ENCODE measurements at regions not wholly inside any gene's neighbourhood (a gene's known extent, or its start where the extent isn't known, plus 50 kb on each side); places are given as distances from the start of the nearest gene placed in this dataset.
"Not testable (repeated sequence)": the region's sequence is repeated elsewhere in the genome, so short reads cannot be mapped to it uniquely, and the experiment has no call there.

DNA sequence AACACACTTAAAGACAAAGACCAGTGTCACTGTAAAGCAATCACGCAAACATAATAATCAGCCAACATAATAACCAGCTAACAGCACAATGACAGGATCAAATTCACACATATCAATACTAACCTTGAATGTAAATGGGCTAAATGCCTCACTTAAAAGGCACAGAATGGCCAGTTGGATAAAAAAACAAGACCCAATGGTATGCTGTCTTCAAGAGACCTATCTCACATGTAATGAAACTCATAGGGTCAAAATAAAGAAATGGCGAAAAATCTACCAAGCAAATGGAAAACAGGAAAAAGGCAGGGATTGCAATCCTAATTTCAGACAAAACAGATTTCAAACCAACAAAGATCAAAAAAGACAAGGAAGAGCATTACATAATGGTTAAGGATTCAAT, 78.2 kb upstream of the RAB12 start:
- H3K27ac ChIP-seq (ENCODE audit: insufficient read depth in 1 of 2, low read depth in 1 of 2, low read length in 2 of 2, poor library complexity in 1 of 2, severe bottlenecking in 2 of 2); H3K27me3 ChIP-seq (replicated peaks in 2 of 5; ENCODE audit: control insufficient read depth in 4 of 5, insufficient read depth in 5 of 5, low read length in 4 of 5); POLR2A ChIA-PET; H3K4me3 ChIP-seq (ENCODE audit: control insufficient read depth in 1 of 7, extremely low read depth in 1 of 7, insufficient read depth in 4 of 7, low read depth in 2 of 7, low read length in 6 of 7); H3K36me3 ChIP-seq (ENCODE audit: control insufficient read depth in 4 of 4, insufficient read depth in 4 of 4, low read length in 3 of 4); CTCF ChIA-PET: not testable (repeated sequence)
- Histone ChIP-seq H3K4me1 (ENCODE audit: control extremely low read depth in 1 of 4, control insufficient read depth in 4 of 4, insufficient read depth in 4 of 4, low read length in 3 of 4) (peaks cover 5 to 14% (median 6%) of the 10 kb centered on the region in 4 experiments), H3K9me3 (ENCODE audit: control extremely low read depth in 1 of 5, control insufficient read depth in 4 of 5, insufficient read depth in 2 of 5, low read depth in 1 of 5, low read length in 4 of 5) (peaks cover 4 to 36% (median 8%) of the 10 kb centered on the region in 5 experiments)
- DNase-seq = peak in 1 of 3 donors; percentile 3
- 100% methylated on average over 1 of the region's 2 CpGs for WGBS (ENCODE audit: insufficient coverage)

DNA sequence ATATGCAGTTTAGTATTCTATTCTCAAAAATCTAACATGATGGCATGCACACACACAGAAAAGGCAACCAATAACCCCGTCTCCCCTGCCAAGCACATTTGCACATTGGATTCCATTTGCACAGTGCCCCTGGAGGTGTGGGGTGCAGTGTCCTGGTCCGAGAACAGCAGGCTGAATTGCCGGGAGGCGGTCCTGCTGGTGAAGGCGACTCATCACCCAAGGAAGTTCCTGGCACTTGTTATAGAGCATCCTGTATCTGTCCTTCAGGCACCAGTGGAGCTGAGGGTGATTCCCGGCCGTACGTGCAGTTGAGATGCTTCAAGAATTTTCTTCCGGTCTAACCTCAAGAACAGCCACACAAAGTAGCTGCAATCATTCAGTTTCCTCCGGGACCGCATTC, 73.0 kb upstream of the RAB12 start:
- Histone ChIP-seq H3K27ac (ENCODE audit: insufficient read depth in 1 of 2, low read depth in 1 of 2, low read length in 2 of 2, poor library complexity in 1 of 2, severe bottlenecking in 2 of 2) (no peak overlapping the region), H3K36me3 (ENCODE audit: control insufficient read depth in 4 of 4, insufficient read depth in 4 of 4, low read length in 3 of 4) (no peaks in the 10 kb centered on the region), H3K4me3 (ENCODE audit: control insufficient read depth in 1 of 7, extremely low read depth in 1 of 7, insufficient read depth in 4 of 7, low read depth in 2 of 7, low read length in 6 of 7) (no peak overlapping the region), H3K4me1 (ENCODE audit: control extremely low read depth in 1 of 4, control insufficient read depth in 4 of 4, insufficient read depth in 4 of 4, low read length in 3 of 4) (no peaks in the 10 kb centered on the region), H3K9me3 (ENCODE audit: control extremely low read depth in 1 of 5, control insufficient read depth in 4 of 5, insufficient read depth in 2 of 5, low read depth in 1 of 5, low read length in 4 of 5) (peaks cover 0 to 14% (median 7%) of the 10 kb centered on the region in 5 experiments), H3K27me3 (replicated peaks in 2 of 5; ENCODE audit: control insufficient read depth in 4 of 5, insufficient read depth in 5 of 5, low read length in 4 of 5) (no peaks in the 10 kb centered on the region)
- POLR2A ChIA-PET = no interaction called here
- 100% methylated on average over 8 of the region's 11 CpGs for WGBS (ENCODE audit: insufficient coverage)
- DNase-seq = no peak
- CTCF ChIA-PET = no interaction called here

DNA sequence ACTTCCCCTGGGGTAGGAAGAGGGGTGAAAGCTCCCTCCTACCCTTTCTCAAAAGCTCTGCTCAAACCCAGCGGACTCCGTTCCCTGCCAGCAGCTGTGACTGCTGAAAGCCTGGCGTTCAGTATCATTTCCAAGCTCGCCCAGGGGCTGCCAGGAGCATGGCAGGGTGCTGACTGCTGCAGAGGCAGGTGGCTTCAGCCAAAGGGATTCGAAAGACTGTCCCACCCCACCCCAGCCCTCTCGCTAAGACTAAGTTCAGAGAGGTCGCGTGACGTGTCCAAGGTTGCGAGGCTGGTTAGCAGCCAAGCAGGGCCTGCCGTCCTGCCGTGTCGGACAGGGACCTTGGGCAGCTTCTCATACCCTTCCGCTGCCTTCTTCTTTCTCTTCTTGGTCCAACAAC, 72.3 kb upstream of the RAB12 start:
- H3K27me3 ChIP-seq (replicated peaks in 2 of 5; ENCODE audit: control insufficient read depth in 4 of 5, insufficient read depth in 5 of 5, low read length in 4 of 5) = no peaks in the 10 kb centered on the region
- CTCF ChIA-PET = no interaction called here
- DNase-seq = no peak
- 98% methylated on average over 12 of the region's 14 CpGs for WGBS (ENCODE audit: insufficient coverage)
- no peaks in the 10 kb centered on the region for H3K36me3 ChIP-seq (ENCODE audit: control insufficient read depth in 4 of 4, insufficient read depth in 4 of 4, low read length in 3 of 4)
- POLR2A ChIA-PET = no interaction called here
- H3K4me3 ChIP-seq (ENCODE audit: control insufficient read depth in 1 of 7, extremely low read depth in 1 of 7, insufficient read depth in 4 of 7, low read depth in 2 of 7, low read length in 6 of 7) = no peak overlapping the region
- no peak overlapping the region for H3K27ac ChIP-seq (ENCODE audit: insufficient read depth in 1 of 2, low read depth in 1 of 2, low read length in 2 of 2, poor library complexity in 1 of 2, severe bottlenecking in 2 of 2)
- peaks cover 0 to 8% (median 4%) of the 10 kb centered on the region in 5 experiments for H3K9me3 ChIP-seq (ENCODE audit: control extremely low read depth in 1 of 5, control insufficient read depth in 4 of 5, insufficient read depth in 2 of 5, low read depth in 1 of 5, low read length in 4 of 5)
- no peaks in the 10 kb centered on the region for H3K4me1 ChIP-seq (ENCODE audit: control extremely low read depth in 1 of 4, control insufficient read depth in 4 of 4, insufficient read depth in 4 of 4, low read length in 3 of 4)

DNA sequence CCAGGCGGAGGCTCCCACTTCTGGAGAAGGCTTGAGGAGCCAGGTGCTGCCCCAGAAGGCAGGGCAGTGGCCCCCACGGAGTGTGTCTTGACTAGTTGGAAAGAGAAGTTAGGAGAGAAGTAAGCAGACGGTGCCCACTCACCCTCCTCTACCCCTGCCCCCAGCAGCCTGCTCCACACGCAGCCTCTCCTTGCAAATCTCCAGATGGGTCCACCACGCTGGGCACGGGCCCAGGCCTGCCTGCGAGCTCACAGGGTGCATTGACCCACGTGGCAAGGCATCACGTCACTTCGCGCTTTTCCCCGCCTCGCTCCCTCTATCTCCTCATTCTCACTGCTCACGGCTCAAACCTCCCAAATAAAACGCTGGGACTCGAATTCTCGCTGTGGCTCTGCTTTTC, 71.8 kb upstream of the RAB12 start:
- CTCF ChIA-PET = no interaction called here
- POLR2A ChIA-PET = no interaction called here
- no peak for DNase-seq
- Histone ChIP-seq H3K4me1 (ENCODE audit: control extremely low read depth in 1 of 4, control insufficient read depth in 4 of 4, insufficient read depth in 4 of 4, low read length in 3 of 4) (no peaks in the 10 kb centered on the region), H3K27ac (ENCODE audit: insufficient read depth in 1 of 2, low read depth in 1 of 2, low read length in 2 of 2, poor library complexity in 1 of 2, severe bottlenecking in 2 of 2) (no peak overlapping the region), H3K4me3 (ENCODE audit: control insufficient read depth in 1 of 7, extremely low read depth in 1 of 7, insufficient read depth in 4 of 7, low read depth in 2 of 7, low read length in 6 of 7) (no peak overlapping the region), H3K36me3 (ENCODE audit: control insufficient read depth in 4 of 4, insufficient read depth in 4 of 4, low read length in 3 of 4) (no peaks in the 10 kb centered on the region), H3K9me3 (ENCODE audit: control extremely low read depth in 1 of 5, control insufficient read depth in 4 of 5, insufficient read depth in 2 of 5, low read depth in 1 of 5, low read length in 4 of 5) (peaks cover 0 to 5% (median 2%) of the 10 kb centered on the region in 5 experiments), H3K27me3 (replicated peaks in 2 of 5; ENCODE audit: control insufficient read depth in 4 of 5, insufficient read depth in 5 of 5, low read length in 4 of 5) (no peaks in the 10 kb centered on the region)
- WGBS (ENCODE audit: insufficient coverage) = 94% methylated on average over 16 of the region's 17 CpGs

DNA sequence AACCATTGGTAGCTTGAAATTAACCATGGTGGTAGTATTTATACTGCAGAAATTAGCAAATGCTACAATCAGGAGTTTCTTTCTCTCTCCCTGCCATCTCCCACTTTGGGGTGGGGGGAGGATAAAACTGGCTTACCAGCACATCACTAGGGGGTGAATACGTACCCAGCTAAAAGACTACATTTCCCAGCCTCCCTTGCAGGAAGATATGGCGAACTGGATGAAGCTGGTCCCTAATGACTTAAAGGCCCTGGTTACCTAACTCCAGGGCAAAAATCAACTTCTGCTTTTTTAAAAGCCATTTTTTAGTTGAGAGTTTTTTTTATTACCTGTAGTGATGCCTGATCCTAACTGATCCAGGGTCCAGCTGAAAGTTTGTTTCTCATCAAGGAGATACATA, 70.3 kb upstream of the RAB12 start:
- POLR2A ChIA-PET = no interaction called here
- CTCF ChIA-PET = no interaction called here
- Histone ChIP-seq H3K4me1 (ENCODE audit: control extremely low read depth in 1 of 4, control insufficient read depth in 4 of 4, insufficient read depth in 4 of 4, low read length in 3 of 4) (no peaks in the 10 kb centered on the region), H3K9me3 (ENCODE audit: control extremely low read depth in 1 of 5, control insufficient read depth in 4 of 5, insufficient read depth in 2 of 5, low read depth in 1 of 5, low read length in 4 of 5) (peaks cover 0 to 2% (median 0%) of the 10 kb centered on the region in 5 experiments), H3K27ac (ENCODE audit: insufficient read depth in 1 of 2, low read depth in 1 of 2, low read length in 2 of 2, poor library complexity in 1 of 2, severe bottlenecking in 2 of 2) (no peak overlapping the region), H3K36me3 (ENCODE audit: control insufficient read depth in 4 of 4, insufficient read depth in 4 of 4, low read length in 3 of 4) (no peaks in the 10 kb centered on the region), H3K4me3 (ENCODE audit: control insufficient read depth in 1 of 7, extremely low read depth in 1 of 7, insufficient read depth in 4 of 7, low read depth in 2 of 7, low read length in 6 of 7) (no peak overlapping the region), H3K27me3 (replicated peaks in 2 of 5; ENCODE audit: control insufficient read depth in 4 of 5, insufficient read depth in 5 of 5, low read length in 4 of 5) (no peaks in the 10 kb centered on the region)
- peak in 2 of 3 donors; percentile 5 to 21 for DNase-seq
- 80% methylated on average over 1 of the region's 2 CpGs for WGBS (ENCODE audit: insufficient coverage)

DNA sequence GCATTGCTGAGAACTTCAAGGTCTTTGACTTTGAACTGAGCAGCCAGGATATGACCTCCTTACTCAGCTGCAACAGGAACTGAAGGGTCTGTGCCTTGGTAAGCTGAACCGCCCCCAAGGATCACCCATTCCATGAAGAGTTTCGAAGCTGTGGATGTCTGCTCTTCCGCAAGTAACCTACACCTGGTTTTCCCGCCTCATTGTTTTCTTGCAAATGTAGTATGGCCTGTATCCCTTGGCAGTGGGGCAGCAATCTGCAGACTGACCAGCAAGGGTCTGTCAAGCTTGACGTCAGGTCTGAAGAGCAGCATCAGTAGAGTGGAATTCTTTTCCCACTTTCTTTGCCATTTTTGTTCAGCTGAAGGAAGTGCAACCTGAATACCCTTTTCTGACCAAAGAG, 62.6 kb upstream of the RAB12 start:
- no peak for DNase-seq
- no peaks in the 10 kb centered on the region for H3K27me3 ChIP-seq (replicated peaks in 2 of 5; ENCODE audit: control insufficient read depth in 4 of 5, insufficient read depth in 5 of 5, low read length in 4 of 5)
- H3K4me3 ChIP-seq (ENCODE audit: control insufficient read depth in 1 of 7, extremely low read depth in 1 of 7, insufficient read depth in 4 of 7, low read depth in 2 of 7, low read length in 6 of 7) = no peak overlapping the region
- no peaks in the 10 kb centered on the region for H3K9me3 ChIP-seq (ENCODE audit: control extremely low read depth in 1 of 5, control insufficient read depth in 4 of 5, insufficient read depth in 2 of 5, low read depth in 1 of 5, low read length in 4 of 5)
- ChIA-PET POLR2A (no interaction called here), CTCF (no interaction called here)
- no peaks in the 10 kb centered on the region for H3K4me1 ChIP-seq (ENCODE audit: control extremely low read depth in 1 of 4, control insufficient read depth in 4 of 4, insufficient read depth in 4 of 4, low read length in 3 of 4)
- no peaks in the 10 kb centered on the region for H3K36me3 ChIP-seq (ENCODE audit: control insufficient read depth in 4 of 4, insufficient read depth in 4 of 4, low read length in 3 of 4)
- WGBS (ENCODE audit: insufficient coverage) = 78% methylated on average over 5 of the region's 5 CpGs
- no peak overlapping the region for H3K27ac ChIP-seq (ENCODE audit: insufficient read depth in 1 of 2, low read depth in 1 of 2, low read length in 2 of 2, poor library complexity in 1 of 2, severe bottlenecking in 2 of 2)

DNA sequence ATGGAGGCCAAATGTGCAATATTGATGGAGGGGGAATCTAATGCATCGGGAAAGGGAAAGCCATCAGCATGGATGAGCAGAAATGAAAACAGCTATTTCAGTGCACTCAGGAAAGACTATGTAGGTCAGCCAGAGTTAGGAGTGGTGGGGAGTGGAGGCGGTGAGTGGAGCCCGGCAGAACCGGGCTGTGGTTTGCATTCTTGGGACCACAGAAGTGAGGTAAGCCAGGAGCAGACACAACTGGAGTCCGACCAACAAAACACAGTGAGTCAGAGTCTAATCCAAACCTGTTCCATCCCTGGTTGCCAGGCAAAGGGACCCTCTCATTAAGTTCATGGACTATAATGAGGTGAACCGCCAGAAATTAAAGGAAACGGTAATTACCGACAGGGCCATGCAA, 61.1 kb upstream of the RAB12 start:
- Histone ChIP-seq H3K36me3 (ENCODE audit: control insufficient read depth in 4 of 4, insufficient read depth in 4 of 4, low read length in 3 of 4) (no peaks in the 10 kb centered on the region), H3K27ac (ENCODE audit: insufficient read depth in 1 of 2, low read depth in 1 of 2, low read length in 2 of 2, poor library complexity in 1 of 2, severe bottlenecking in 2 of 2) (no peak overlapping the region), H3K4me1 (ENCODE audit: control extremely low read depth in 1 of 4, control insufficient read depth in 4 of 4, insufficient read depth in 4 of 4, low read length in 3 of 4) (no peaks in the 10 kb centered on the region), H3K9me3 (ENCODE audit: control extremely low read depth in 1 of 5, control insufficient read depth in 4 of 5, insufficient read depth in 2 of 5, low read depth in 1 of 5, low read length in 4 of 5) (no peaks in the 10 kb centered on the region), H3K27me3 (replicated peaks in 2 of 5; ENCODE audit: control insufficient read depth in 4 of 5, insufficient read depth in 5 of 5, low read length in 4 of 5) (no peaks in the 10 kb centered on the region), H3K4me3 (ENCODE audit: control insufficient read depth in 1 of 7, extremely low read depth in 1 of 7, insufficient read depth in 4 of 7, low read depth in 2 of 7, low read length in 6 of 7) (no peak overlapping the region)
- WGBS (ENCODE audit: insufficient coverage) = 100% methylated on average over 8 of the region's 8 CpGs
- POLR2A ChIA-PET = no interaction called here
- CTCF ChIA-PET = no interaction called here
- no peak for DNase-seq
